Astrocyte (in vitro differentiated cells and primary cell): ENCODE measurements at regions not wholly inside any gene's neighbourhood (a gene's known extent, or its start where the extent isn't known, plus 50 kb on each side); places are given as distances from the start of the nearest gene placed in this dataset.

ENCODE experiments used
- EZH2 ChIP-seq: IDR thresholded peaks from 2 replicates; pipeline ENCODE4 v1.6.1; 2012; ENCODE audit warnings: mild to moderate bottlenecking, low read length, inconsistent platforms; ENCODE audit not compliant: insufficient read depth
- TF ChIP-seq, protein P1 (sequence below): IDR thresholded peaks from 2 replicates; pipeline ENCODE4 v1.5.1; 2011; ENCODE audit warnings: low read depth, mild to moderate bottlenecking, inconsistent platforms, low read length, moderate library complexity; ENCODE audit not compliant: insufficient read depth

DNA sequence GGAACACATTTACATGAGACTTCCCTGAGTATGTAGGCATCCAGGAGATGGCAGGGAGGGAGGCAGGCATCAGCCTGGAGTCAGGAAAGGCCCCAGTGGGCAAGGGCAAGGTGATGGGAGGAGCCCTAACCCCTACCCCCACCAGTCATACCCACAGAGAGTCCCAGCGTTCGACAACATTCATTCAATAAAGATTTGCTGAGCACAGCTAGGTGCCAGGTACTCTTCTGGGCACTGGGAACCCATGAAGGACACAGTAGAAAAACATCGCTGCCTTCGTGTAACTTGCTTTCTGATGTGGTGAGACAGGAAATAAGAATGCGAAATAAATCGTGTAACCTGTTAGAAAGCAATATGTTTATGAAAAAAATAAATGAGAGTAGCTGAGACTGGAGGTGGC, 77.3 kb upstream of the GADD45A start:
- TF ChIP-seq, protein P1, sequence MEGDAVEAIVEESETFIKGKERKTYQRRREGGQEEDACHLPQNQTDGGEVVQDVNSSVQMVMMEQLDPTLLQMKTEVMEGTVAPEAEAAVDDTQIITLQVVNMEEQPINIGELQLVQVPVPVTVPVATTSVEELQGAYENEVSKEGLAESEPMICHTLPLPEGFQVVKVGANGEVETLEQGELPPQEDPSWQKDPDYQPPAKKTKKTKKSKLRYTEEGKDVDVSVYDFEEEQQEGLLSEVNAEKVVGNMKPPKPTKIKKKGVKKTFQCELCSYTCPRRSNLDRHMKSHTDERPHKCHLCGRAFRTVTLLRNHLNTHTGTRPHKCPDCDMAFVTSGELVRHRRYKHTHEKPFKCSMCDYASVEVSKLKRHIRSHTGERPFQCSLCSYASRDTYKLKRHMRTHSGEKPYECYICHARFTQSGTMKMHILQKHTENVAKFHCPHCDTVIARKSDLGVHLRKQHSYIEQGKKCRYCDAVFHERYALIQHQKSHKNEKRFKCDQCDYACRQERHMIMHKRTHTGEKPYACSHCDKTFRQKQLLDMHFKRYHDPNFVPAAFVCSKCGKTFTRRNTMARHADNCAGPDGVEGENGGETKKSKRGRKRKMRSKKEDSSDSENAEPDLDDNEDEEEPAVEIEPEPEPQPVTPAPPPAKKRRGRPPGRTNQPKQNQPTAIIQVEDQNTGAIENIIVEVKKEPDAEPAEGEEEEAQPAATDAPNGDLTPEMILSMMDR, result no peak
- no peak for TF ChIP-seq EZH2
